Peyer's patch (tissue), 4 donors: ENCODE measurements at regions not wholly inside any gene's neighbourhood (a gene's known extent, or its start where the extent isn't known, plus 50 kb on each side); places are given as distances from the start of the nearest gene placed in this dataset.

Experiments
- CTCF ChIP-seq, 6 experiments: fragments of 450-650 bp in 4 of 6; fragments of 200-600 bp in 2 of 6; sonication (generic) in 1 of 6; IDR thresholded peaks; one replicate each; pipeline ENCODE4 v1.5.1; 2017 to 2019; ENCODE audit warnings: antibody characterized with exemption in 6 of 6, mild to moderate bottlenecking in 3 of 6, moderate library complexity in 1 of 6
- POLR2A ChIP-seq, 2 donors: fragments of 450-650 bp; IDR thresholded peaks; one replicate each; pipeline ENCODE4 v1.5.1; 2017; ENCODE audit warnings: antibody characterized with exemption in 2 of 2, mild to moderate bottlenecking in 2 of 2, moderate library complexity in 2 of 2

GRCh38 chr7:156344595-156344994, 296.0 kb upstream of the RNF32 start:
- no peak for TF ChIP-seq CTCF (IDR thresholded peaks at IDR 0.05)
- TF ChIP-seq POLR2A (IDR thresholded peaks at IDR 0.05): no peak
